Peyer's patch (tissue), 4 donors: ENCODE measurements at regions not wholly inside any gene's neighbourhood (a gene's known extent, or its start where the extent isn't known, plus 50 kb on each side); places are given as distances from the start of the nearest gene placed in this dataset.
"Not testable (repeated sequence)": the region's sequence is repeated elsewhere in the genome, so short reads cannot be mapped to it uniquely, and the experiment has no call there.

Experiments
- DNase-seq, 3 donors: peaks; one replicate each; pipeline ENCODE4 v3.0.0-alpha.2; 2017 to 2019
- H3K27ac ChIP-seq, 4 donors: fragments of 200-600 bp; sonication (generic); one replicate each; pipeline ENCODE4 v1.5.1; 2016 to 2019
- H3K27me3 ChIP-seq, 2 donors: fragments of 200-600 bp; sonication (generic); one replicate each; pipeline ENCODE4 v1.5.1; 2019
- H3K36me3 ChIP-seq, 3 donors: fragments of 200-600 bp; sonication (generic); one replicate each; pipeline ENCODE4 v1.5.1; 2016 to 2019
- H3K4me1 ChIP-seq, 4 donors: fragments of 200-600 bp; sonication (generic); one replicate each; pipeline ENCODE4 v1.5.1; 2016 to 2019
- H3K4me3 ChIP-seq, 4 donors: fragments of 200-600 bp; sonication (generic); 1 replicate in 3 of 4; 2 replicates in 1 of 4; pipeline ENCODE4 v1.5.1; 2016 to 2019; ENCODE audit warnings: mild to moderate bottlenecking in 1 of 4
- H3K9me3 ChIP-seq, 4 donors: fragments of 200-600 bp; sonication (generic); one replicate each; pipeline ENCODE4 v1.5.1; 2016 to 2019; ENCODE audit warnings: mild to moderate bottlenecking in 1 of 4
- POLR2A ChIP-seq, 2 donors: fragments of 450-650 bp; IDR thresholded peaks; one replicate each; pipeline ENCODE4 v1.5.1; 2017; ENCODE audit warnings: antibody characterized with exemption in 2 of 2, mild to moderate bottlenecking in 2 of 2, moderate library complexity in 2 of 2
- TF ChIP-seq, protein P1 (sequence below), 6 experiments: fragments of 450-650 bp in 4 of 6; fragments of 200-600 bp in 2 of 6; sonication (generic) in 1 of 6; IDR thresholded peaks; one replicate each; pipeline ENCODE4 v1.5.1; 2017 to 2019; ENCODE audit warnings: antibody characterized with exemption in 6 of 6, mild to moderate bottlenecking in 3 of 6, moderate library complexity in 1 of 6

DNA sequence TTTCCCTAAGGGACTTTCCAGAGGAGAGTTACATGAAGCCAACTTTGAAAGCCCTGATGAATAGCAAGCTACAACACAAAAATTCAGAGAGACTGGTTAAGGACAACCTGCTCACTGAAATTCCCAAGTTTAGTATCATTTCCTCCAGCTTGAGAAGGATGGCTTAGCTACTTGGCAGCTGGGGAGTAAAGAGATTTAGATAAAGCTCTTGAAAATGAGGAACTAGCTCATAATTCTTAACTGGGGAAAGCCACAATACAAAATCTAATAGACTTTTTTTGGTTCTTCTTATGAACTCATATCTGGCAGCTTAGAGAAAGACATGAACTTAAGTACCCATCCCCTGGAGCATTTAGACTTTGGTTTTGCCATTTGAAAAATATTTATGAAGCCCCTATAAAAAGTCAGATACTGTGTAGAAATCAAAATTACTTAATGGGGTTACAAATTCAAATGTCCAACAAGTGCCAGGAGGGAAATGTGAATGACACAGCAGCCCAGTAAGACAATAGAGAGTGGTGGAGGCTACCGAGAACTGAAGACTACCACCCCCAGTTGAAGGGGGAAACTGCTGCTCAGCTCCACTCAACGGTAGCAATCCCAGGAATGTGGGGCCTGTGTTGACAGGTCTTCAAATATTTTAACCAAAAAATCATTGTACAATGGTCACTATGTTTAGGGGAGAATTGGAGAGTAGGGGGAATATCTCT is 79.4 kb upstream of the ADRB2 start:
- no peak for DNase-seq
- no peaks in the 10 kb centered on the region for H3K9me3 ChIP-seq
- H3K4me3 ChIP-seq: no peak overlapping the region
- no peaks in the 10 kb centered on the region for H3K27me3 ChIP-seq
- no peaks in the 10 kb centered on the region for H3K4me1 ChIP-seq
- no peaks in the 10 kb centered on the region for H3K36me3 ChIP-seq
- no peak overlapping the region for H3K27ac ChIP-seq
- no peak for TF ChIP-seq POLR2A (IDR thresholded peaks at IDR 0.05)
- TF ChIP-seq, protein P1, sequence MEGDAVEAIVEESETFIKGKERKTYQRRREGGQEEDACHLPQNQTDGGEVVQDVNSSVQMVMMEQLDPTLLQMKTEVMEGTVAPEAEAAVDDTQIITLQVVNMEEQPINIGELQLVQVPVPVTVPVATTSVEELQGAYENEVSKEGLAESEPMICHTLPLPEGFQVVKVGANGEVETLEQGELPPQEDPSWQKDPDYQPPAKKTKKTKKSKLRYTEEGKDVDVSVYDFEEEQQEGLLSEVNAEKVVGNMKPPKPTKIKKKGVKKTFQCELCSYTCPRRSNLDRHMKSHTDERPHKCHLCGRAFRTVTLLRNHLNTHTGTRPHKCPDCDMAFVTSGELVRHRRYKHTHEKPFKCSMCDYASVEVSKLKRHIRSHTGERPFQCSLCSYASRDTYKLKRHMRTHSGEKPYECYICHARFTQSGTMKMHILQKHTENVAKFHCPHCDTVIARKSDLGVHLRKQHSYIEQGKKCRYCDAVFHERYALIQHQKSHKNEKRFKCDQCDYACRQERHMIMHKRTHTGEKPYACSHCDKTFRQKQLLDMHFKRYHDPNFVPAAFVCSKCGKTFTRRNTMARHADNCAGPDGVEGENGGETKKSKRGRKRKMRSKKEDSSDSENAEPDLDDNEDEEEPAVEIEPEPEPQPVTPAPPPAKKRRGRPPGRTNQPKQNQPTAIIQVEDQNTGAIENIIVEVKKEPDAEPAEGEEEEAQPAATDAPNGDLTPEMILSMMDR (IDR thresholded peaks at IDR 0.05): no peak

DNA sequence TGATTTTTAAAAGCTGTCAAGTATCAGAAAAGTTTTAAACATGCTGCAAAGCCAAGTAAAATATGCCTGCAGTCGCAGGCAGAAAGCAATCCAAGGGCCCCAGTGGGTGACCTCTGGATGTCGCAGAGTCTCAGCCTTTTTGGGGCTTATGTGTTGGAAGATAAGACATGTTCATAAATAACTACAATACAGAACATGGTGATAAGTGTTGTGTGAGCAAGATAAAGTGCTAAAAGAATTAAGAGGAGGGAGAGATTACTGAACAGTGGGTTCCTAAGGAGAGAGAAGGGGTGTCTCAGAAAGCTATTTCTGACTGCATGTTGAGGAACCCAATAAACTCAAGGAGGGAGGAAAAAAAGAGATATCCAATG is 78.9 kb upstream of the ADRB2 start:
- Histone ChIP-seq H3K27me3 (no peaks in the 10 kb centered on the region), H3K4me1 (no peaks in the 10 kb centered on the region), H3K27ac (no peak overlapping the region), H3K36me3 (no peaks in the 10 kb centered on the region), H3K9me3 (no peaks in the 10 kb centered on the region), H3K4me3 (no peak overlapping the region)
- DNase-seq: no peak
- TF ChIP-seq POLR2A (IDR thresholded peaks at IDR 0.05): no peak
- TF ChIP-seq, protein P1 (IDR thresholded peaks at IDR 0.05): no peak

DNA sequence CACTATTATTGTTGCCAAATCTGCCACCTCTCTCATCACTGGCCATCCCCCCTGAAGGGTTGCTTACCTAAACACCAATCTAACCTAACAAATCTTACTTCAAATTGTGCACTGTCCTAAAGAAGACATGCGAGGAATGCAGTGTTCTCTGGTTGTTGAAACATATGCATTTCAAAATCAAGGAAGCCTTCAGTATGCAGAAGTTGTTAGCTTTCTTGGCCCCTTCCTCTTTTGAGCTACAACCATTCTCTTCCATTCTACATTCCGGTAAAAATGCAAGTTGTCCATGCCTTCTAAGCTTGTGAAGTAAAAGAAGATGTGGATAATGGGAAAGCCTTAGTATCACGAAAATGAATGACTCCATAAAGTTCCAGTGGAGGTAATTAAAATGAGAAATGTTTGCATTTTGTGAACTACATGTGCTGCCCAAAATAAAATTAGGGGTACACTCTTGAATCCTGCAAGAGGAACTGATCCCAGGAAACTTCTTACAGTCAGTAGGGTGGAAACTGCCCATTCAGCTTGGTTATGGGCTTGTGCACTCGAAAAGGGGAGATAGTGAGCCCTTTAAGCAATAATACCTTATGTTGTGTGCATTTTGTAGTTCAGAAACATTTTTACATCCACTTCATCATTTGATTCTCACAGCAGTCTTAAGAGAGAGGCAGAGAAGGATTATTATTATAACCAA is 77.6 kb upstream of the ADRB2 start:
- TF ChIP-seq POLR2A (IDR thresholded peaks at IDR 0.05): no peak
- TF ChIP-seq, protein P1 (IDR thresholded peaks at IDR 0.05): no peak
- Histone ChIP-seq H3K4me3 (no peak overlapping the region), H3K9me3 (no peaks in the 10 kb centered on the region), H3K4me1 (no peaks in the 10 kb centered on the region), H3K36me3 (no peaks in the 10 kb centered on the region), H3K27ac (no peak overlapping the region), H3K27me3 (no peaks in the 10 kb centered on the region)
- DNase-seq: no peak

DNA sequence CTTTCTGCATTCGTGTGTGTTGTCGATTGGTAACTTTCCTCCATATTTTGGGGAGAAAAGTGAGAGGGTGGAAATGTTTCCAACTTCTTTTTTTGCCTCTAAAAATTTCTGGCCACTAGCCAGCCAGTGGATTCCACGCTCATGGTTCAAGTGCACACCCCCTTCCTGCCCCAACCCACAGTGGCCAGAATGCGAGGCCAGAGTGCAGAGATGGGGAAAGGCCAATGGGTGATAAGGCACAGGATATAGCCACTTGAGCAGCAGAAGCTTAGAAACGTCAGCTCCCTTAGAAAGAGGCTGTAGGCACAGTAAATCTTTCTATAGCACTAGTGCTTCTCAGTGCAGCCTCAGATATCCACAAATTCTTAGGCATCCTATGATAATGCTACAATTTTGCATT is 75.8 kb upstream of the ADRB2 start:
- DNase-seq: no peak
- Histone ChIP-seq H3K36me3 (no peaks in the 10 kb centered on the region), H3K9me3 (no peaks in the 10 kb centered on the region), H3K27me3 (no peaks in the 10 kb centered on the region), H3K4me1 (no peaks in the 10 kb centered on the region), H3K27ac (no peak overlapping the region), H3K4me3 (no peak overlapping the region)
- TF ChIP-seq, protein P1 (IDR thresholded peaks at IDR 0.05): no peak
- no peak for TF ChIP-seq POLR2A (IDR thresholded peaks at IDR 0.05)

DNA sequence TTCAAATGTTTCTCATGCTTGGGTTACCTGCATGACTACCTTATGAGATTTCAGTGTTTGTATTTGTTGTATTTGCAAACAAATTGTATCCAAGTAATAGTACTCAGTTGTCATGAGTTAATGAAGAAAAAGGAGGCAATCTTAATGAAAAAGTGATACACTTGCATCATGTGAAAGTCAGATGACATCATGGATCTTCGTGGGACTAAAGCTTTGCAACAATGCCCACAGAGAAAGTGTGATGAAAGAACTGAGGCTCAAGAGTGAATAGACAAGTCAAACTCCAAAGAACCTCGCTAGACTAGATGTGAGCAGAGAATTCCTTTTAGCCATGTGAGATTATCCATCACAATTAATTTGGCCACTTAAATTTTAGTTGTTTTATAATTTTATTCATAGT is 75.4 kb upstream of the ADRB2 start:
- no peaks in the 10 kb centered on the region for H3K27me3 ChIP-seq

DNA sequence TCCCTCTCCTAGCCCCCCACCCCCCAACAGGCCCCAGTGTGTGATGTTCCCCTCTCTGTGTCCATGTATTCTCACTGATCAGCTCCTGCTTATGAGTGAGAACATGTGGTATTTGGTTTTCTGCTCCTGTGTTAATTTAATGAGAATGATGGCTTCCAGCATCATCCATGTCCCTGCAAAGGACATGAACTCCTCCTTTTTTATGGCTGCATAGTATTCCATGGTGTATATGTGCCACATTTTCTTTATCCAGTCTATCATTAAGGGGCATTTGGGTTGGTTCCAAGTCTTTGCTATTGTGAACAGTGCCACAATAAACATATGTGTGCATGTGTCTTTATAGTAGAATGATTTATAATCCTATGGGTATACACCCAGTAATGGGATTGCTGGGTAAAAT is 74.0 kb upstream of the ADRB2 start:
- DNase-seq, H3K27ac ChIP-seq, H3K27me3 ChIP-seq, H3K9me3 ChIP-seq, H3K4me1 ChIP-seq, H3K36me3 ChIP-seq, H3K4me3 ChIP-seq: not testable (repeated sequence)

More for the DNA sequence above, 75.4 kb upstream of the ADRB2 start:
- no peak for TF ChIP-seq POLR2A (IDR thresholded peaks at IDR 0.05)
- TF ChIP-seq, protein P1 (IDR thresholded peaks at IDR 0.05): no peak
- Histone ChIP-seq H3K27ac (no peak overlapping the region), H3K36me3 (no peaks in the 10 kb centered on the region), H3K4me1 (no peaks in the 10 kb centered on the region), H3K9me3 (no peaks in the 10 kb centered on the region), H3K4me3 (no peak overlapping the region)
- DNase-seq: no peak
